Panc1 (cell line): ENCODE measurements at regions not wholly inside any gene's neighbourhood (a gene's known extent, or its start where the extent isn't known, plus 50 kb on each side); places are given as distances from the start of the nearest gene placed in this dataset.

Source experiments
- ATAC-seq: fragments of 200-7000 bp; cut with Tn5 transposase; 2 replicates; pipeline ENCODE4 v1.9.1; 2020; ENCODE audit warnings: mild to moderate bottlenecking, moderate library complexity
- BruUV-seq: library from RNA; stranded (reverse); fragments of 400-500 nt; replicated peaks from 2 replicates; lab custom pipeline; 2021; lab: Mats Ljungman, UMichigan
- CTCF ChIA-PET: fragments of 300-600 bp; sonication (Branson Sonifier 250); formaldehyde crosslinking; loops from one replicate; lab custom pipeline; 2022; ENCODE audit warnings: antibody characterized with exemption; lab: Charles Lee
- POLR2A ChIA-PET: fragments of 300-600 bp; sonication (Branson Sonifier 250); formaldehyde crosslinking; loops from one replicate; lab custom pipeline; 2022; ENCODE audit warnings: antibody characterized with exemption; lab: Charles Lee
- DNase-seq: peaks from one replicate; pipeline ENCODE4 v3.0.0-alpha.2; 2010; ENCODE audit warnings: low read depth, low spot score
- H3K27ac ChIP-seq: 2 replicates; pipeline ENCODE4 v1.5.1; 2011; ENCODE audit warnings: mild to moderate bottlenecking, low read length, inconsistent platforms
- H3K27me3 ChIP-seq: fragments of 200-500 bp; sonication (Bioruptor generic); 2 replicates; pipeline ENCODE4 v1.6.0; 2014; ENCODE audit warnings: low read length, inconsistent platforms; ENCODE audit not compliant: control insufficient read depth, insufficient read depth
- H3K36me3 ChIP-seq: fragments of 200-500 bp; sonication (Bioruptor generic); 2 replicates; pipeline ENCODE4 v1.5.1; 2014; ENCODE audit warnings: inconsistent platforms, mild to moderate bottlenecking, low read length, moderate library complexity; ENCODE audit not compliant: control insufficient read depth, insufficient read depth
- H3K4me1 ChIP-seq: 2 replicates; pipeline ENCODE4 v1.5.1; 2011; ENCODE audit warnings: inconsistent platforms, mild to moderate bottlenecking, low read length, moderate library complexity; ENCODE audit not compliant: control insufficient read depth, insufficient read depth
- H3K4me3 ChIP-seq, 2 experiments: 2 replicates each; pipeline ENCODE4 v1.5.1; 2011 to 2012; ENCODE audit warnings: low read depth in 2 of 2, low read length in 2 of 2, mild to moderate bottlenecking in 2 of 2, inconsistent platforms in 1 of 2, moderate library complexity in 1 of 2
- H3K9me3 ChIP-seq: fragments of 200-500 bp; sonication (Bioruptor generic); 2 replicates; pipeline ENCODE4 v1.5.1; 2014; ENCODE audit warnings: low read depth, mild to moderate bottlenecking, inconsistent platforms, low read length, moderate library complexity; ENCODE audit not compliant: control insufficient read depth, insufficient read depth
- POLR2AphosphoS5 ChIP-seq: IDR thresholded peaks from 2 replicates; pipeline ENCODE4 v1.6.1; 2012; ENCODE audit warnings: mild to moderate bottlenecking, low read depth, low read length, moderate library complexity
- SIN3A ChIP-seq: IDR thresholded peaks from 2 replicates; pipeline ENCODE4 v1.6.1; 2012; ENCODE audit warnings: low read depth, mild to moderate bottlenecking, low read length, moderate library complexity, borderline replicate concordance; ENCODE audit not compliant: insufficient read depth
- TCF7L2 ChIP-seq: IDR thresholded peaks from 2 replicates; pipeline ENCODE4 v1.6.1; 2011; ENCODE audit warnings: mild to moderate bottlenecking, low read depth, low read length, inconsistent platforms
- in situ Hi-C: cut with HindIII; loops from 2 replicates; pipeline ENCODE4 v1.10.0; 2016; ENCODE audit warnings: low sequenced_read_pairs, low pct_unique_long_range_greater_than_20kb
- intact Hi-C: fragments of 100-400 bp; cut with micrococcal nuclease; formaldehyde crosslinking; loops from one replicate; pipeline ENCODE4 v1.10.0; 2022; ENCODE audit not compliant: unreplicated experiment
- TF ChIP-seq, protein P1 (sequence below), 2 experiments: IDR thresholded peaks; 2 replicates each; pipeline ENCODE4 v1.6.1; 2011 to 2012; ENCODE audit warnings: low read depth in 2 of 2, control low read depth in 1 of 2, low read length in 1 of 2, mild to moderate bottlenecking in 1 of 2, moderate library complexity in 1 of 2; ENCODE audit not compliant: insufficient read depth in 1 of 2
- TF ChIP-seq, protein P2 (sequence below): fragments of 450-650 bp; IDR thresholded peaks from 2 replicates; pipeline ENCODE4 v1.5.1; 2017; ENCODE audit warnings: mild to moderate bottlenecking

- ATAC-seq = no peak
- no peak overlapping the region for H3K4me3 ChIP-seq
- no peak for TF ChIP-seq SIN3A
- TF ChIP-seq TCF7L2 = no peak
- TF ChIP-seq, protein P1, sequence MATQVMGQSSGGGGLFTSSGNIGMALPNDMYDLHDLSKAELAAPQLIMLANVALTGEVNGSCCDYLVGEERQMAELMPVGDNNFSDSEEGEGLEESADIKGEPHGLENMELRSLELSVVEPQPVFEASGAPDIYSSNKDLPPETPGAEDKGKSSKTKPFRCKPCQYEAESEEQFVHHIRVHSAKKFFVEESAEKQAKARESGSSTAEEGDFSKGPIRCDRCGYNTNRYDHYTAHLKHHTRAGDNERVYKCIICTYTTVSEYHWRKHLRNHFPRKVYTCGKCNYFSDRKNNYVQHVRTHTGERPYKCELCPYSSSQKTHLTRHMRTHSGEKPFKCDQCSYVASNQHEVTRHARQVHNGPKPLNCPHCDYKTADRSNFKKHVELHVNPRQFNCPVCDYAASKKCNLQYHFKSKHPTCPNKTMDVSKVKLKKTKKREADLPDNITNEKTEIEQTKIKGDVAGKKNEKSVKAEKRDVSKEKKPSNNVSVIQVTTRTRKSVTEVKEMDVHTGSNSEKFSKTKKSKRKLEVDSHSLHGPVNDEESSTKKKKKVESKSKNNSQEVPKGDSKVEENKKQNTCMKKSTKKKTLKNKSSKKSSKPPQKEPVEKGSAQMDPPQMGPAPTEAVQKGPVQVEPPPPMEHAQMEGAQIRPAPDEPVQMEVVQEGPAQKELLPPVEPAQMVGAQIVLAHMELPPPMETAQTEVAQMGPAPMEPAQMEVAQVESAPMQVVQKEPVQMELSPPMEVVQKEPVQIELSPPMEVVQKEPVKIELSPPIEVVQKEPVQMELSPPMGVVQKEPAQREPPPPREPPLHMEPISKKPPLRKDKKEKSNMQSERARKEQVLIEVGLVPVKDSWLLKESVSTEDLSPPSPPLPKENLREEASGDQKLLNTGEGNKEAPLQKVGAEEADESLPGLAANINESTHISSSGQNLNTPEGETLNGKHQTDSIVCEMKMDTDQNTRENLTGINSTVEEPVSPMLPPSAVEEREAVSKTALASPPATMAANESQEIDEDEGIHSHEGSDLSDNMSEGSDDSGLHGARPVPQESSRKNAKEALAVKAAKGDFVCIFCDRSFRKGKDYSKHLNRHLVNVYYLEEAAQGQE (IDR thresholded peaks at IDR 0.05; ENCODE audit: insufficient read depth in 1 of 2, low read depth in 2 of 2, low read length in 1 of 2) = no peak
- TF ChIP-seq, protein P2, sequence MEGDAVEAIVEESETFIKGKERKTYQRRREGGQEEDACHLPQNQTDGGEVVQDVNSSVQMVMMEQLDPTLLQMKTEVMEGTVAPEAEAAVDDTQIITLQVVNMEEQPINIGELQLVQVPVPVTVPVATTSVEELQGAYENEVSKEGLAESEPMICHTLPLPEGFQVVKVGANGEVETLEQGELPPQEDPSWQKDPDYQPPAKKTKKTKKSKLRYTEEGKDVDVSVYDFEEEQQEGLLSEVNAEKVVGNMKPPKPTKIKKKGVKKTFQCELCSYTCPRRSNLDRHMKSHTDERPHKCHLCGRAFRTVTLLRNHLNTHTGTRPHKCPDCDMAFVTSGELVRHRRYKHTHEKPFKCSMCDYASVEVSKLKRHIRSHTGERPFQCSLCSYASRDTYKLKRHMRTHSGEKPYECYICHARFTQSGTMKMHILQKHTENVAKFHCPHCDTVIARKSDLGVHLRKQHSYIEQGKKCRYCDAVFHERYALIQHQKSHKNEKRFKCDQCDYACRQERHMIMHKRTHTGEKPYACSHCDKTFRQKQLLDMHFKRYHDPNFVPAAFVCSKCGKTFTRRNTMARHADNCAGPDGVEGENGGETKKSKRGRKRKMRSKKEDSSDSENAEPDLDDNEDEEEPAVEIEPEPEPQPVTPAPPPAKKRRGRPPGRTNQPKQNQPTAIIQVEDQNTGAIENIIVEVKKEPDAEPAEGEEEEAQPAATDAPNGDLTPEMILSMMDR = no peak
- TF ChIP-seq POLR2AphosphoS5 = no peak
- POLR2A ChIA-PET = no interaction called here
- CTCF ChIA-PET = no interaction called here
- no peaks in the 10 kb centered on the region for H3K9me3 ChIP-seq
- no peaks in the 10 kb centered on the region for H3K27me3 ChIP-seq
- intact Hi-C loops (no loop called here), in situ Hi-C loops (no loop called here)
- H3K36me3 ChIP-seq = no peaks in the 10 kb centered on the region
- no peak overlapping the region for H3K27ac ChIP-seq
- no TSS peak for BruUV-seq
- H3K4me1 ChIP-seq = no peaks in the 10 kb centered on the region
- DNase-seq = no peak
Observed at GRCh38 chr2:194591192-194591591, 1065.8 kb upstream of the SLC39A10 start.

GRCh38 chr2:194587739-194588270 lies 1069.2 kb upstream of the SLC39A10 start:
- ChIA-PET CTCF (no interaction called here), POLR2A (no interaction called here)
- Histone ChIP-seq H3K36me3 (no peaks in the 10 kb centered on the region), H3K27me3 (no peaks in the 10 kb centered on the region), H3K4me1 (no peaks in the 10 kb centered on the region), H3K9me3 (no peaks in the 10 kb centered on the region), H3K27ac (no peak overlapping the region), H3K4me3 (no peak overlapping the region)
- DNase-seq (no peak), ATAC-seq (no peak)
- no peak for TF ChIP-seq SIN3A
- TF ChIP-seq, protein P2 = no peak
- no peak for TF ChIP-seq POLR2AphosphoS5
- TF ChIP-seq, protein P1 (IDR thresholded peaks at IDR 0.05; ENCODE audit: insufficient read depth in 1 of 2, low read depth in 2 of 2, low read length in 1 of 2) = no peak
- no peak for TF ChIP-seq TCF7L2
- intact Hi-C loops (no loop called here), in situ Hi-C loops (no loop called here)
- no TSS peak for BruUV-seq
